GM04503 (cell line): ENCODE measurements at regions not wholly inside any gene's neighbourhood (a gene's known extent, or its start where the extent isn't known, plus 50 kb on each side); places are given as distances from the start of the nearest gene placed in this dataset.
"Not testable (repeated sequence)": the region's sequence is repeated elsewhere in the genome, so short reads cannot be mapped to it uniquely, and the experiment has no call there.

Experiments used
- DNase-seq: peaks from one replicate; pipeline ENCODE4 v3.0.0-alpha.2; 2012; ENCODE audit warnings: low read depth

DNA sequence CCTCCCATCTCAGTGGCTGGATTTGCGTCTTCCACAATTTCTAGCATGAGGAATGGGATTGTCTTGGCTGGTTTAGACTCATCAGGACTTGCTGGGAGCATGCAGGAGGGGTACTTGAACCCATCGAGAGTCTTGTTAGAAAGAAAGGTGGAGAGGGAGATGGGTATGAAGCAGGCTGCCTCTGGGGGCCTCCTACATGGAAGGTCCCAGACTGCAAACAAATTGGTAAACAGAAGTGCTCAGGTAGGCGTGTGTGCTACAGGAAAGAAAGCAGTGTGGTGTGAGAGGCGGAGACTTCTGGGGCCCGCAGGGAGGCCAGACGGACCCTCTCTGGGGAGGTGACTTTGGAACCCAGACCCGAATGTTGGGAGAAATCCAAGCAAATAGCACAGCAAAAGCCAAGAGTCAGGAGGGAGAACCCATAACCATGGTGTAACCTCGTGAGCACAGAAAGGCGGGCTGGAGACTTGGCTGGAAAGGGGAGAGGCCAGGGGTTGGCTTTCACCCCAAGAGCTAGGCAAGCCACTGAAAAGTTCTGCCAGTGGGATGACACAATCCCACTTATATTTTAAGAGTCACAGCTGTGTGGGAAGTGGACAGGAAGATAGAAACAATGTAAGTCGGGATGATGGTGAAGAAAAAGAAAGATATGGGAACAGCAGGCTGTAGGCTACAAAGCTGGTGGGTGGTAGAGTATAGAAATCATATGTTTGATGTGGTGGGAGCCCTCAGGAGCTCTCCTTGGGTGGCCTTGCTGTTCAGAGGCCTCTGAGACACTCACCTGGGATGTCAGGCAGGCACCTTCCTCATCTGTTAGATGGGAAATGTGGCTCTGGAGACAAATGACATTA lies 130.1 kb upstream of the PRR20G start:
- DNase-seq = no peak

- DNase-seq = no peak
Measured at GRCh38 chr3:127413871-127414270, 126.0 kb upstream of the PRR20G start.

GRCh38 chr3:127413318-127413673 lies 125.5 kb upstream of the PRR20G start:
- DNase-seq = no peak

GRCh38 chr3:127412578-127413317 lies 124.9 kb upstream of the PRR20G start:
- no peak for DNase-seq

DNA sequence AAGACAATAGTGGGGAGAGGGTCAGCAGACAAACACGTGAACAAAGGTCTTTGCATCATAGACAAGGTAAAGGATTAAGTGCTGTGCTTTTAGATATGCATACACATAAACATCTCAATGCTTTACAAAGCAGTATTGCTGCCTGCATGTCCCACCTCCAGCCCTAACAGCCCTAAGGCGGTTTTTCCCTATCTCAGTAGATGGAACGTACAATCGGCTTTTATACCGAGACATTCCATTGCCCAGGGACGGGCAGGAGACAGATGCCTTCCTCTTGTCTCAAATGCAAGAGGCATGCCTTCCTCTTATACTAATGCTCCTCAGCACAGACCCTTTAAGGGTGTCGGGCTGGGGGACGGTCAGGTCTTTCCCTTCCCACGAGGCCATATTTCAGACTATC lies 124.0 kb upstream of the PRR20G start:
- not testable (repeated sequence) for DNase-seq

- DNase-seq = no peak
Measured at GRCh38 chr3:127411083-127411727, 123.4 kb upstream of the PRR20G start.

- no peak for DNase-seq
Measured at GRCh38 chr3:127410678-127411077, 122.8 kb upstream of the PRR20G start.

- no peak for DNase-seq
Measured at GRCh38 chr3:127410137-127410488, 122.3 kb upstream of the PRR20G start.

GRCh38 chr3:127409421-127410136 lies 121.7 kb upstream of the PRR20G start:
- no peak for DNase-seq

DNA sequence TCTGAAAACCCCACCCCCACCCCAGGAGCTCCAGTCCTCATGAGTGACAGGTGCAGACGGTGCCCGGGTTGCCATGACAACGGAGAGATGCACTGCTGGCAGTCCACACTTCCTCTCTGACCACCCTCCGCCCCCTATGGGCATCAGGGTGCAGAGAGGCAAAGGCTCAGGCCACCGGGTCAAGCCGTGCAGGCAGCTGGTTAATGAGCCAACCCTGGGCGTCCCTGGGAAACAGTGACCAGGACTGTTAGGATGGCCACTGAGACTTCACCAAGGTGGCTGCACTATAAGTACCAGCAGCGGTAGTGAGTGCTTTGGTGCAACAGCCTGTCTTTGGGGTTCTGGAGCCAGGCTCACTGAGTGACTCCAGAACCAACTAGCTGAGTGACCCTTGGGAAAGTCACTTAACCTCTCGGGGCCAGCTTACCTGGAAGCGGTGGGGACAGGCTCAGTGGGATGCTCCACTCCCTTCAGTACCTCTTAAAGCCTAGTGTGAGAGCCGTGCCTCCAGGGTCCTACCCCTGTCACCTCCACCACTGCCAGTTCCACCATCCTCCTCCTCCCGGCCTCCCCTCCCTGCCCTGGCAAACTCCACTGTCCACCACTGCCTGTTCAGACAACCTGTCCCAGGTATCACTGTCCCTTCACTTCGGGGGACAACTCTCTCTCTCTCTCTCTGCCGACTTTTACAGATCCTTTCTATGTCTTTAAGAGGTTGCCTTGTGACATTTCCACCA lies 121.0 kb upstream of the PRR20G start:
- DNase-seq = no peak

GRCh38 chr3:127408022-127408683 lies 120.3 kb upstream of the PRR20G start:
- DNase-seq = no peak

DNA sequence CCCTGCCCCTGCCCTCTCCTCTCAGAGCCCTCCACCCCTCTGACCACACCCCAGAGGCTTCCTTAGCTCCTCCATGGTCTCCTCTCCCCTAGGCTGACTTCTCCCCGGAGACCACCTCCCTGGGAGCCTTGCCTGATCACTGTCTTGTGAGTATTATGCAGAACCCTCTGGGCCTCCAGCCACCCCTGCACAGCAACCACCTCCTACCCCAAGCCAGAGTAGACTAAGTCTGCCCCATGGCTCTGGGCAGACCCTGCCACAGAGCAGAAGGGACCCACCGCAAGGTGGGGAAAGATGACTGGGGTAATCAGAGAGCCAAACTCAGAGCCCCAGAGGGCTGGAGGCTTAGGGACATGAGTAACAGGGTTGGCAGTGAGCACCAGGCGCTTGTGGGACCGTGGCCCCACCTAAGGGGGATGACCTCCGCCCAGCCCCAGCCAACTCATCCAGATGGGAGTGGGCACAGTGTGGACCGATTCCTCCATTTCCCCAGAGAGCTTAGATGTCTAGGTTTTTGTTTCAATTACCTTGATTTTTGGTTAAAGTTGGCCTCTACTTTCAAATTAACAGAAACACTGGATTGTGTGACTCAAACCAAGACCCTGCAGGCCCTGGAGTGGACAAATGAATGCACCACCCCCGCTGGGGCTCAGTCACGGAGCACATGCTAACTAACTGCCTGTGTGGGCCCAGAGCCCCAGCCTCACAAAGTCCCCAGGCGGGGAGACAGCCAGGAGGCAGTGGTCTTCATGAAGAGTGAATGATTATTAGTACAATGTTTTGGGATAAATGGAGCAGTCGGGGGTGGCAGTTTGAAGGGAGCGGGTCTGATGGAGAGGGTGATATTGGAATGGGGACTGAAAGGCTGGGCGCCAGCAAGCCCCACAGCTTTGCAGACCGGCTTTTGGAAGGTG lies 119.4 kb upstream of the PRR20G start:
- DNase-seq = no peak

- no peak for DNase-seq
Measured at GRCh38 chr3:127406309-127407025, 118.6 kb upstream of the PRR20G start.

GRCh38 chr3:127405791-127406190 lies 117.9 kb upstream of the PRR20G start:
- no peak for DNase-seq

DNA sequence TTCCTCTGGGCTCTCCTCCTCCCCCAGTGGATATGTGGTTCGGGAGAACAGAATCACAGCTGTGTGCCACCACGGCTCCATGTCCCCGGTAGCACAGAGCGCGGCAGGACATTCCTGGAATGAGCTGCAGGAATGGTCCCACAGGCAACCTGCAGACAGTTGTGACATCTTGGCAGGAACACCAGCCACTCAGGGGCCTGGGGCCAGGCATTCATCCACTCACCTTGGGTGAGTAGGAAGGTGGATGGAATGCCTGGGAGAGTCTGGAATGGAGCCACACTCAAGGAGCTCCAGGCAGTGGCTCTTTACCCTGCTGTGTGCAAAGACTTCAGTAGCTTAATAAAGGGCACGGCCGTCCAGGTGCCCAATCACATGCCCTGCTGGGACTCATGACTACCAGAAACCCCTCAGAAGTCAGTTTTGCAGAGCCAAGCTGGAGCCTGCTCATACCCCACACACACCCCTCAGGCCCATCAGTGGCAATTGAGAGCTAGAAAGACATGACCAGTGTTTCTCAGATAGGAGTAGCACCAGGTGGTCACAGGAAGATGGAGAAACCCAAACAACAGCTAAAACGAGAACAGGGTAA lies 117.3 kb upstream of the PRR20G start:
- DNase-seq = no peak

GRCh38 chr3:127404221-127405009 lies 116.6 kb upstream of the PRR20G start:
- no peak for DNase-seq

DNA sequence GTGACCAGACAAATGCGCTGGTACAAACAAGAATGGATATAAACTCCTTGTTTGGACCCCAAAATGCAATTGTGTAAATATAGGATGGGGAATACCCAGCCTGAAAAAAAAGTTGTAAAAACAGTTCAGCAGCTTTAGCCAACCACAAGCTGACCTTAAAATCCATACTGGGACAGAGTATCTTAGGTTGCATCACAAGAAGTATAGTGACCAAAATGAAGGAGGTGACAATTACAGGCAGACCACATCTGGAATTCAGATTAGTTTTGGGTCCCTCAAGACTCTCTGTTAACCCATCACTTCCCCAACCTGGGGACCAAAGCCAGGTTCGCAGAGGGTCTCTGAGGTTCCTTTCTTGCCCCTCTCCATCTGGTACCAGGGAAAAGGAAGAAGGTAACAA lies 115.9 kb upstream of the PRR20G start:
- DNase-seq = no peak

- DNase-seq = no peak
Measured at GRCh38 chr3:127399154-127399553, 111.3 kb upstream of the PRR20G start.
